ENCODE measurements at regions not wholly inside any gene's neighbourhood (a gene's known extent, or its start where the extent isn't known, plus 50 kb on each side); places are given as distances from the start of the nearest gene placed in this dataset.

GRCh38 chr6:95767897-95768463 is 190.6 kb downstream of the MANEA start:
- intact Hi-C loops (cut with DNase I): no loop called here
- WGBS, 2 donors: 71 to 74% methylated on average over 4 of the region's 4 CpGs

DNA sequence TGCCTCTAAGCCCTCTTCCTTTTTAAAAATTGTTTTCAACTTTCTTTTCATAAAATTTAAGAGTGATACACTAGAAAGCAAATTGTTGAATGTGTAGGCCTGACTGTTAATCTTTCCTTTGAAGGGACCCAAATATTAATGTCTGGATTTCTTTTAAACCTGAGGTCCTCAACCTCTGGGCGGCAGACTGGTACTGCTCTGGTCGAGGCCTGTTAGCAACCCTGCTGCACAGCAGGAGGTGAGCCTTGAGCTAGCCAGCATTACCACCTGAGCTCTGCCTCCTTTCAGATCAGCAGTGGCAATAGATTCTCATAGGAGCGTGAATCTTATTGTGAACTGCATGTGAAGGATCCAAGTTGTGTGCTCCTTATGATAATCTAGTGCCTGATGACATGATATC is 191.2 kb downstream of the MANEA start:
- Histone ChIP-seq H3K9me3 (no peaks in the 10 kb centered on the region), H3K27ac (no peak overlapping the region), H3K36me3 (no peaks in the 10 kb centered on the region), H3K4me1 (no peaks in the 10 kb centered on the region), H3K27me3 (no peaks in the 10 kb centered on the region), H3K4me3 (replicated peaks in 1 of 3) (no peak overlapping the region)
- intact Hi-C loops (cut with DNase I): no loop called here
- DNase-seq: no peak
- TF ChIP-seq POLR2A (IDR thresholded peaks at IDR 0.05): no peak
- TF ChIP-seq CTCF (IDR thresholded peaks at IDR 0.05): no peak
- WGBS, 2 donors: 23 to 43% methylated on average over 3 of the region's 3 CpGs

More at GRCh38 chr6:95767897-95768463, 190.6 kb downstream of the MANEA start:
- H3K9me3 ChIP-seq: no peaks in the 10 kb centered on the region
- no peak overlapping the region for H3K27ac ChIP-seq
- TF ChIP-seq CTCF (IDR thresholded peaks at IDR 0.05) (no peak), POLR2A (IDR thresholded peaks at IDR 0.05) (no peak)
- H3K4me3 ChIP-seq (replicated peaks in 1 of 3): no peak overlapping the region
- H3K27me3 ChIP-seq: no peaks in the 10 kb centered on the region
- H3K36me3 ChIP-seq: no peaks in the 10 kb centered on the region
- DNase-seq: no peak
- H3K4me1 ChIP-seq: no peaks in the 10 kb centered on the region

DNA sequence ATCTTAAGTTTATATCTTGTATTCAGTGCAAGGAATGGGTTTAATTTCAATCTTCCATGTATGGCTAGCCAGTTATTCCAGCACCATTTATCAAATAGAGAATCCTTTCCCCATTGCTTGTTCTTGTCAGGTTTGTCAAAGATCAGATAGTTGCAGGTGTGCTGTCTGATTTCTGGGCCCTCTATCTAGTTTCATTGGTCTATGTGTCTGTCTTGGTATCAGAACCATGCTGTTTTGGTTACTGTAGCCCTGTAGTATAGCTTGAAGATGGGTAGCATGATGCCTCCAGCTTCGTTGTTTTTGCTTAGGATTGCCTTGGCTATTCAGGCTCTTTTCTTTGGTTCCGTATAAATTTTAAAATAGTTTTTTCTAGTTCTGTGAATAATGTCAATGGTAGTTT is 200.0 kb downstream of the MANEA start:
- 89% methylated on average over 2 of the region's 2 CpGs for WGBS, 2 donors

DNA sequence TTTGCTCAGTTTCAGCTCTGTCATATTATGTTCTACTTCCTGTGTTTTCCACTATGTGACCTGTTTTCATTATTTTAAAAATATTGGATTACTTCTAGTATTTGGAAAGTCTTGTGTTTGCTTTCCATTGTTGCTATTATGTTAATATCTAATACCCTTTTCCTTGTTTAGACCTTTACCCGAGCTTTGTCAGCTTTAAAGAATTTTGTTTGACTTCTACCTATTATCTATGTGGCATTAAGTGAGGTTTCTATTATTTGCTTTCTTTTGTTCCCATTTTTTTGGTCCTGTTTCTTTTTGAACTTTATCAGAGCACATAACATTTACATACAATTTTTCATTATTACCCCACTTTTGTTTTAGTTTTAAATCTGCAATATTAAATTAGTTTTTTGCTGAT is 202.7 kb downstream of the MANEA start:
- no peaks in the 10 kb centered on the region for H3K4me1 ChIP-seq
- intact Hi-C loops (cut with DNase I): no loop called here
- no peaks in the 10 kb centered on the region for H3K9me3 ChIP-seq
- H3K4me3 ChIP-seq (replicated peaks in 1 of 3): no peak overlapping the region
- DNase-seq: no peak
- H3K27ac ChIP-seq: no peak overlapping the region
- TF ChIP-seq CTCF (IDR thresholded peaks at IDR 0.05): no peak
- no peak for TF ChIP-seq POLR2A (IDR thresholded peaks at IDR 0.05)
- WGBS, 2 donors: 43 to 51% methylated on average over 1 of the region's 1 CpG
- no peaks in the 10 kb centered on the region for H3K36me3 ChIP-seq
- no peaks in the 10 kb centered on the region for H3K27me3 ChIP-seq

More for the DNA sequence above, 200.0 kb downstream of the MANEA start:
- no peak overlapping the region for H3K27ac ChIP-seq
- TF ChIP-seq POLR2A (IDR thresholded peaks at IDR 0.05) (no peak), CTCF (IDR thresholded peaks at IDR 0.05) (no peak)
- H3K36me3 ChIP-seq: no peaks in the 10 kb centered on the region
- no peaks in the 10 kb centered on the region for H3K4me1 ChIP-seq
- no peak for DNase-seq
- intact Hi-C loops (cut with DNase I): no loop called here
- H3K9me3 ChIP-seq: no peaks in the 10 kb centered on the region
- no peaks in the 10 kb centered on the region for H3K27me3 ChIP-seq
- H3K4me3 ChIP-seq (replicated peaks in 1 of 3): no peak overlapping the region

DNA sequence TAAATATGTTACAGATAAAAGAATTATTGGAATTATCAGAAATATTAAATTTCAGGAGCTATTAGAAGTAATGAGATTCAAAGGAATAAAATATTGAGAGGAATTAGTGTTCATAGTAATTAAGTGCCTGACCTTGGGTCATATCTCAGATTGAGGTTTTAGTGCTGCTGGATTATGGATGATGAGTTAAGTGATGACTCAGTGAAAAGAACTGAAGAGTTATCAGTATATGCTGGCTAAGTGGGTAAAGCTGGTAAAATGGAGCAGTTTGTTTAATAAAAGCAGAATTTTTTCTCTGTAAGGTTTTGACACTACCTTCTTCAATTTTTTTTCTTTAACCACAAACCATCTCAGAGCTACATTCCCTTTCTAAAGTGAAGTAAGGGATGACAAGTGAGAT is 206.7 kb downstream of the MANEA start:
- H3K9me3 ChIP-seq: no peaks in the 10 kb centered on the region
- no peaks in the 10 kb centered on the region for H3K4me1 ChIP-seq
- no peaks in the 10 kb centered on the region for H3K27me3 ChIP-seq
- intact Hi-C loops (cut with DNase I): no loop called here
- DNase-seq: no peak
- H3K27ac ChIP-seq: no peak overlapping the region
- TF ChIP-seq CTCF (IDR thresholded peaks at IDR 0.05) (no peak), POLR2A (IDR thresholded peaks at IDR 0.05) (no peak)
- H3K4me3 ChIP-seq (replicated peaks in 1 of 3): no peak overlapping the region
- H3K36me3 ChIP-seq: no peaks in the 10 kb centered on the region

Measured in thyroid gland (tissue), 4 donors.